GM12892 (cell line): ENCODE measurements at regions not wholly inside any gene's neighbourhood (a gene's known extent, or its start where the extent isn't known, plus 50 kb on each side); places are given as distances from the start of the nearest gene placed in this dataset.
"Not testable (repeated sequence)": the region's sequence is repeated elsewhere in the genome, so short reads cannot be mapped to it uniquely, and the experiment has no call there.

Experiments used
- DNase-seq: peaks from one replicate; pipeline ENCODE4 v3.0.0; 2011; ENCODE audit not compliant: insufficient read length
- FAIRE-seq: peaks from 2 replicates; lab custom pipeline; 2011; peaks lifted over from hg19 to GRCh38; lab: Jason Lieb, UNC
- POLR2A ChIP-seq: IDR thresholded peaks from 2 replicates; pipeline ENCODE4 v1.6.1; 2011; ENCODE audit warnings: low read depth, low read length, control low read depth
- POLR2AphosphoS5 ChIP-seq: IDR thresholded peaks from 2 replicates; pipeline ENCODE4 v1.6.1; 2011; ENCODE audit warnings: low read depth, low read length, control low read depth
- TAF1 ChIP-seq: IDR thresholded peaks from 2 replicates; pipeline ENCODE4 v1.6.1; 2011; ENCODE audit warnings: low read depth, mild to moderate bottlenecking, control low read depth, low read length, borderline replicate concordance

DNA sequence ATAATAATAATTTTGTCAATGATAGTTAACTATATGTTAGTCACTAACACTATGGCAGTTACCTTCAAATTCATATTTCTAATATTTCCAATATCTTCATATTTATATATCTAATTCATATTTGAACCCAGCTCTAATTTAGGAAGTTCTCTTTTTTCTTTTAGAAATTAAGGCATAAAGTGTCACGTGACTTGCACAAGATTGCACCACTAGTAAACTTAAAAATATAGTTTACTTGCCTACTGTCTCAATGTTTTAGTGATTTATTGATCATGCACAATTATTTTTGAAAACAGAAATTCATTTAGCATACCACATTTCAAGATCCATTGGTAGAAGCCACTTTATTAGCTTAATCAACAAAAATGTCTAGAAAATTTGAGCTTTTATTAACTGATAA lies 508.7 kb upstream of the ZNF337 start:
- no peak for TF ChIP-seq TAF1
- no peak for TF ChIP-seq POLR2AphosphoS5
- no peak for TF ChIP-seq POLR2A
- DNase-seq (no peak), FAIRE-seq (no peak)

- not testable (repeated sequence) for DNase-seq, FAIRE-seq
Observed at GRCh38 chr20:26201026-26201425, 504.4 kb upstream of the ZNF337 start.

GRCh38 chr20:26187329-26187728 lies 490.7 kb upstream of the ZNF337 start:
- DNase-seq, FAIRE-seq: not testable (repeated sequence)

- FAIRE-seq, DNase-seq: not testable (repeated sequence)
Observed at GRCh38 chr20:26183720-26184119, 487.1 kb upstream of the ZNF337 start.

DNA sequence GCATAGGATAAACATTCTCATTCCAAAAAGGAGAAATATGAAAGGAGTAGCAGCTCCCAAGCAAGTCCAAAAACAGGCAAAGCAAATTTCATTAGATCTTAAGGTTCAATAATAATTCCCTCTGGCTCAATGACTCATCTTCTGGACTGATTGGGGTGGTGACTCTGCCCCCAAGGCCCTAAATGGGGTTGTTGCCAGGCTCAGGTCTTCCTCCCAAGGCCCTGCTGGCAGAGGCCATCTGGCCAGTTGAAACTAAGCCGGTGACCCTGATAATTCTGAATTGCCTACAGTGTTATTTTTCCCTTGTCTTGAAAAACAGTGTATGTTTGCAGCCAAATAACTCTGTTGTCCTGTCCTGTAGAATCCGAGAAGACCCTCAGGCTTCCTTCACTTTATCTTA lies 484.7 kb upstream of the ZNF337 start:
- DNase-seq, FAIRE-seq: not testable (repeated sequence)

- not testable (repeated sequence) for DNase-seq, FAIRE-seq
Observed at GRCh38 chr20:26171875-26172274, 475.2 kb upstream of the ZNF337 start.

DNA sequence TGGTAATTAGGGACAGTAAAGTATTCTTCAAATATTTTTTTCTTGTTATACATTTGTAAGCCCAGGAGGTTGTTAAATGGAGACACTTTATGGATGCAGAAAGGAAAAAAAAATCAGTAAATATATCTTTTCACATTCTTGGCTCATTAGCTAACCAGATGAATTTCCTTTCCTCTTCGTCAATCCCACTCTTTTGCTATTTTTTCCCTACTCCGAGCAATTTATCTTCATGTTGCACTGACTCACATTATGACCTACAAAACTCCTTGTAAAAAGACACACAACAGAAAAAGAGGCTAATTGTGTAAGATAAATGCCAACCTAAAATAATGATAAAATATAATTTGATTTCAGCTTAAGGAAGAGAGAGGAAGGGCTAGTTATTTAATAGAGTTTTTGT lies 472.9 kb upstream of the ZNF337 start:
- DNase-seq (no peak), FAIRE-seq (no peak)
- TF ChIP-seq TAF1 = no peak
- TF ChIP-seq POLR2AphosphoS5 = no peak
- TF ChIP-seq POLR2A = no peak

DNA sequence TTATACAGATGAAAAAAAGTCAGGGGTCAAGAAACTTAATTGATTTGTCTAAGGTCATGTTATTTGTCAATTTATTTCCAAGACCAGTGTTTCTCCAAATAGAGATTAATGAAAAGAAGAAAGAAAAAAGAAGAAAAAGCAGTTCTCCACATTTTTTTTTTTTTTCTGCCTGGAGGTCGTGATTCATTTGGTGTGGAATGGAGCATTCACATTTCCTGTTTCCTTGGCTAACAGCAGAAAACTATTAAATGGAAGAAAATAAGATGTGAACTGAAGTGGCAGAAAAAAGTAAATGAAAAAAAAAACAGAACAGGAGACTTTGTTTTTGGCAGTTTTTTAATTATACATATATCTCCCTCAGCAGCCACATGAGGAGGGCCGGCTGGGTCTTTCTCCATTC lies 470.8 kb upstream of the ZNF337 start:
- DNase-seq = no peak
- no peak for FAIRE-seq
- TF ChIP-seq TAF1 (no peak), POLR2AphosphoS5 (no peak)

DNA sequence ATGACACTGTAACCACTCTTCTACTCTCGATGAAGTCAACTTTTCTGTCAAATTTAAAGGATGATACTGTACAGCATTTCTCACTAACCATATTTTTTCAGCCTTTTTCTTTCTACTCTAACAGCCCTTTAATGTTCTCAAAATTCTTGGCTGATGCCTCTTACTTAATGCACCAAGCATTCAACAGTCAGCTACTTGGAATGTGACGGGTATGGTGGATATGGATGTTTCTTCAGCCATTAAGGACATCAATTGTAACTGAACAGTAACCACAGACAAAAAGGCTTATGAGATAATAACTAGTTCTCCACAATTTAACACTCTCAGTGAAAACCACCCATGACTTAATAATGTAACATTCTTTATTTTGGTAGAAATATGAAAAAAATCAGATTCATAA lies 467.2 kb upstream of the ZNF337 start:
- DNase-seq = no peak
- FAIRE-seq = no peak
- TF ChIP-seq TAF1 (no peak), POLR2A (no peak), POLR2AphosphoS5 (no peak)

- FAIRE-seq, DNase-seq: not testable (repeated sequence)
Observed at GRCh38 chr20:26163151-26163550, 466.5 kb upstream of the ZNF337 start.

- not testable (repeated sequence) for FAIRE-seq, DNase-seq
Observed at GRCh38 chr20:26161741-26162140, 465.1 kb upstream of the ZNF337 start.

- not testable (repeated sequence) for DNase-seq, FAIRE-seq
Observed at GRCh38 chr20:26160916-26161315, 464.3 kb upstream of the ZNF337 start.

- DNase-seq = no peak
- no peak for FAIRE-seq
- TF ChIP-seq TAF1 (no peak), POLR2AphosphoS5 (no peak), POLR2A (no peak)
Observed at GRCh38 chr20:26154224-26154623, 457.6 kb upstream of the ZNF337 start.

GRCh38 chr20:26135325-26136110 lies 438.9 kb upstream of the ZNF337 start:
- DNase-seq (no peak), FAIRE-seq (no peak)

More at GRCh38 chr20:26135325-26136110, 438.9 kb upstream of the ZNF337 start:
- TF ChIP-seq POLR2AphosphoS5 = no peak
- no peak for TF ChIP-seq TAF1
- no peak for TF ChIP-seq POLR2A
